Smooth muscle cell (in vitro differentiated cells): ENCODE measurements at regions not wholly inside any gene's neighbourhood (a gene's known extent, or its start where the extent isn't known, plus 50 kb on each side); places are given as distances from the start of the nearest gene placed in this dataset.

Source experiments
- DNase-seq: peaks from one replicate; lab custom pipeline; 2025; ENCODE audit not compliant: unreplicated experiment; lab: John Stamatoyannopoulos, UW
- H2AFZ ChIP-seq: fragments of 200-600 bp; sonication (generic); 2 replicates; pipeline ENCODE4 v1.6.0; 2016; ENCODE audit warnings: antibody characterized with exemption, low read depth, mild to moderate bottlenecking
- H3F3A ChIP-seq: fragments of 200-600 bp; sonication (generic); 2 replicates; pipeline ENCODE4 v1.6.0; 2017; ENCODE audit warnings: antibody characterized with exemption, low read depth
- H3K27ac ChIP-seq: fragments of 200-600 bp; sonication (generic); 2 replicates; pipeline ENCODE4 v1.5.1; 2016; ENCODE audit warnings: low read depth, mild to moderate bottlenecking
- H3K27me3 ChIP-seq: fragments of 200-600 bp; sonication (generic); 2 replicates; pipeline ENCODE4 v1.6.1; 2016; ENCODE audit warnings: low read depth, mild to moderate bottlenecking
- H3K36me3 ChIP-seq: fragments of 200-600 bp; sonication (generic); 2 replicates; pipeline ENCODE4 v1.5.1; 2016; ENCODE audit warnings: low read depth
- H3K4me1 ChIP-seq: fragments of 200-600 bp; sonication (generic); 2 replicates; pipeline ENCODE4 v1.5.1; 2016; ENCODE audit warnings: low read depth
- H3K4me2 ChIP-seq: fragments of 200-600 bp; sonication (generic); 2 replicates; pipeline ENCODE4 v1.6.0; 2016; ENCODE audit warnings: mild to moderate bottlenecking
- H3K4me3 ChIP-seq: fragments of 200-600 bp; sonication (generic); 2 replicates; pipeline ENCODE4 v1.5.1; 2016; ENCODE audit warnings: mild to moderate bottlenecking
- H3K79me2 ChIP-seq: fragments of 200-600 bp; sonication (generic); 2 replicates; pipeline ENCODE4 v1.6.0; 2016; ENCODE audit warnings: low read depth, mild to moderate bottlenecking
- H3K9ac ChIP-seq: fragments of 200-600 bp; sonication (generic); 2 replicates; pipeline ENCODE4 v1.6.0; 2016; ENCODE audit warnings: low read depth
- H3K9me3 ChIP-seq: fragments of 200-600 bp; sonication (generic); replicated peaks from 2 replicates; pipeline ENCODE4 v1.5.1; 2016; ENCODE audit warnings: low read depth
- H4K20me1 ChIP-seq: fragments of 200-600 bp; sonication (generic); 2 replicates; pipeline ENCODE4 v1.6.0; 2016; ENCODE audit warnings: low read depth
- CTCF ChIP-seq: fragments of 200-600 bp; sonication (generic); IDR thresholded peaks from 2 replicates; pipeline ENCODE4 v1.5.1; 2017; ENCODE audit warnings: borderline replicate concordance, mild to moderate bottlenecking, antibody characterized with exemption; ENCODE audit not compliant: insufficient read depth, poor library complexity, severe bottlenecking
- WGBS: methylation state at CpG from one replicate; pipeline ENCODE4 v1.1.7; 2016; ENCODE audit warnings: low lambda C conversion rate; 5-methylcytosine and 5-hydroxymethylcytosine counted together

- no peak overlapping the region for H3K4me2 ChIP-seq
- H3K4me3 ChIP-seq = no peak overlapping the region
- no peaks in the 10 kb centered on the region for H3K79me2 ChIP-seq
- 84% methylated on average over 2 of the region's 2 CpGs for WGBS
- H4K20me1 ChIP-seq = no peaks in the 10 kb centered on the region
- no peak for DNase-seq
- H3K4me1 ChIP-seq = no peaks in the 10 kb centered on the region
- no peaks in the 10 kb centered on the region for H3K9me3 ChIP-seq
- H3K36me3 ChIP-seq = no peaks in the 10 kb centered on the region
- TF ChIP-seq CTCF = no peak
- H3F3A ChIP-seq = no peaks in the 10 kb centered on the region
- peaks cover 40% of the 10 kb centered on the region for H3K27me3 ChIP-seq
- no peak overlapping the region for H3K9ac ChIP-seq
- H3K27ac ChIP-seq = no peak overlapping the region
- H2AFZ ChIP-seq = no peak overlapping the region
Measured at GRCh38 chr2:238741277-238741676, 106.6 kb upstream of the TWIST2 start.

GRCh38 chr2:238742066-238742465, 105.8 kb upstream of the TWIST2 start:
- no peak overlapping the region for H3K27ac ChIP-seq
- peaks cover 32% of the 10 kb centered on the region for H3K27me3 ChIP-seq
- no peak overlapping the region for H3K9ac ChIP-seq
- no peak for TF ChIP-seq CTCF
- no peaks in the 10 kb centered on the region for H3F3A ChIP-seq
- no peak overlapping the region for H2AFZ ChIP-seq
- no peak overlapping the region for H3K4me3 ChIP-seq
- no peaks in the 10 kb centered on the region for H3K36me3 ChIP-seq
- 65% methylated on average over 3 of the region's 3 CpGs for WGBS
- no peak overlapping the region for H3K4me2 ChIP-seq
- H3K4me1 ChIP-seq = no peaks in the 10 kb centered on the region
- no peaks in the 10 kb centered on the region for H4K20me1 ChIP-seq
- DNase-seq = no peak
- H3K9me3 ChIP-seq = no peaks in the 10 kb centered on the region
- no peaks in the 10 kb centered on the region for H3K79me2 ChIP-seq

DNA sequence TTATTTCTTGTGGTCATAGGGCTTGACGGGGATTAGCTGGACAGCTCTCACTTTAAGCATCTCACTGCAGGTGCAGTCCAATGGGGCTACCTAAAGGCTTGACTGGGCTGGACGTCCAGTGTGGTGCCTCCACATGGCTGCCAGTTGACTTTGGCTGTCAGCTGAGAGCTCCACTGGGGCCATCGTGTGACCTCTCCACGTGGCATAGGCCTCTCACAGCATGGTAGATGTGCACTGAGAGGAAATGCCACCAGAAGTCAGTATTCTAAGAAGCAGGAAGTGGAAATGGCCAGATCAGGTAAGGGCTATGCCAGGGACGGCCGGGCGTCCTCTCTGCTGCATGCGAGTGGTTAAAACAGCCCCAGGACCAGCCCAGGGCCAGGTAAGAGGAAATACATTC, 105.2 kb upstream of the TWIST2 start:
- no peak overlapping the region for H3K27ac ChIP-seq
- H3K79me2 ChIP-seq = no peaks in the 10 kb centered on the region
- H3K9me3 ChIP-seq = no peaks in the 10 kb centered on the region
- no peak overlapping the region for H2AFZ ChIP-seq
- no peak for TF ChIP-seq CTCF
- WGBS = 92% methylated on average over 8 of the region's 8 CpGs
- no peaks in the 10 kb centered on the region for H3F3A ChIP-seq
- no peaks in the 10 kb centered on the region for H3K4me1 ChIP-seq
- no peaks in the 10 kb centered on the region for H3K36me3 ChIP-seq
- peaks cover 27% of the 10 kb centered on the region for H3K27me3 ChIP-seq
- no peak overlapping the region for H3K4me2 ChIP-seq
- H3K9ac ChIP-seq = no peak overlapping the region
- DNase-seq = no peak
- H4K20me1 ChIP-seq = no peaks in the 10 kb centered on the region
- H3K4me3 ChIP-seq = no peak overlapping the region

DNA sequence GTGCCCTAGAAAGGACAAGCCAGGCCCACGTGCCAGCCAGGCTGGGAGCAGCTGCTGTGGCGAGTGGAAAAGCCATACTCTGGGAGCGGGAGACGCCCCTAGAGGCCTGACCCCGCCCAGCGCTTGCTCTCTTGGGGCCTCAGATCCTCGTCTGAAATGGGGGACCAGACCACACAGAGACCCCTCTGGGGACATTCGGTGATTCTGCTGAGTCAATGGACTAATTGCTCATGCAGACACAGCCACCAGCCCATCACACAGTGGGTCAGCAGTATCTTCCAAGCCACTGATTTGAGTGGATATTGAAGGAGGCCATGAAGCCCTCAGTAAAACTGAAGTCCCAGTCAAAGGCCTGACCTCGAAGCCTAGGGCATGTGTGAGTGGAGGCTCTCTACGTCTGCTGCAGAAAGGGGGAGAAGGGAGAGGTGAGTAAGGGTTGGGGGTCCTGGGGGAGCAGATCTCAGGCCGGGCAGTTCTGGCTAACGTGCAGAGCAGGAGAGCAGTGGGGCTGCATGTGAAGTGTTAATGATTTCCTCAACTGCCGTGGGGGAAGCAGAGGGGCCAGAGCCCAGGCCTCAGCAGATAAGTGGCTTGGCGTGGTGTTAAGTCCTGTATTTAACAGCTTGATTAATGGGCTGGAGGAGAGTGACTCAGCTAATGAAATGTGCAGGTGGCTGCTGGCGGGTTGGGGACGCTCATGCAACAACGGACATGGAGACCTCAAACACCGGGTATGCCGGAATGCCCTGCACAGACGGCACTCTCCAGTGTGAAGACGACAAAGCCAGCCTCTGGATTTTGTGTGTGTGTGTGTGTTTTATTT, 104.4 kb upstream of the TWIST2 start:
- no peaks in the 10 kb centered on the region for H3F3A ChIP-seq
- no peak for DNase-seq
- peaks cover 22% of the 10 kb centered on the region for H3K27me3 ChIP-seq
- H3K4me3 ChIP-seq = no peak overlapping the region
- no peak overlapping the region for H2AFZ ChIP-seq
- H3K79me2 ChIP-seq = no peaks in the 10 kb centered on the region
- no peaks in the 10 kb centered on the region for H3K4me1 ChIP-seq
- no peak overlapping the region for H3K27ac ChIP-seq
- H4K20me1 ChIP-seq = no peaks in the 10 kb centered on the region
- WGBS = 68% methylated on average over 21 of the region's 21 CpGs
- no peak for TF ChIP-seq CTCF
- no peak overlapping the region for H3K4me2 ChIP-seq
- no peaks in the 10 kb centered on the region for H3K9me3 ChIP-seq
- no peak overlapping the region for H3K9ac ChIP-seq
- no peaks in the 10 kb centered on the region for H3K36me3 ChIP-seq
